Mesothelial cell of epicardium (in vitro differentiated cells): ENCODE measurements at regions not wholly inside any gene's neighbourhood (a gene's known extent, or its start where the extent isn't known, plus 50 kb on each side); places are given as distances from the start of the nearest gene placed in this dataset.
A peak's percentile ranks its signal among the peaks of the same experiment; 100 is the strongest.

Source experiments
- DNase-seq, 2 experiments: peaks; one replicate each; pipeline ENCODE4 v3.0.0; 2021; ENCODE audit warnings: low spot score in 2 of 2; ENCODE audit not compliant: unreplicated experiment in 2 of 2
- H3K27ac Mint-ChIP-seq: 2 replicates; pipeline ENCODE4 v1.8.0; 2021; ENCODE audit warnings: mixed read lengths
- H3K27me3 Mint-ChIP-seq: 2 replicates; pipeline ENCODE4 v1.8.0; 2021; ENCODE audit warnings: low read depth, mixed read lengths
- H3K36me3 Mint-ChIP-seq: 2 replicates; pipeline ENCODE4 v1.8.0; 2021; ENCODE audit warnings: mixed read lengths
- H3K4me1 Mint-ChIP-seq: 2 replicates; pipeline ENCODE4 v1.8.0; 2021; ENCODE audit warnings: mixed read lengths
- H3K4me3 Mint-ChIP-seq: 2 replicates; pipeline ENCODE4 v1.8.0; 2021; ENCODE audit warnings: mild to moderate bottlenecking, moderate library complexity, mixed read lengths
- H3K9me3 Mint-ChIP-seq: 2 replicates; pipeline ENCODE4 v1.8.0; 2021; ENCODE audit warnings: mixed read lengths
- CTCF ChIP-seq: fragments of 200-600 bp; sonication (generic); IDR thresholded peaks from one replicate; pipeline ENCODE4 v1.5.0; 2021; ENCODE audit warnings: antibody characterized with exemption; ENCODE audit not compliant: unreplicated experiment

- H3K9me3 Mint-ChIP-seq, result no peaks in the 10 kb centered on the region
- H3K4me1 Mint-ChIP-seq, result no peaks in the 10 kb centered on the region
- peaks cover 4% of the 10 kb centered on the region for H3K27me3 Mint-ChIP-seq
- no peak for DNase-seq
- H3K4me3 Mint-ChIP-seq, result no peak overlapping the region
- H3K27ac Mint-ChIP-seq, result no peak overlapping the region
- H3K36me3 Mint-ChIP-seq, result no peaks in the 10 kb centered on the region
- no peak for TF ChIP-seq CTCF
Measured at GRCh38 chr2:211068108-211068780, 511.8 kb downstream of the CPS1 start.

- Mint-ChIP-seq H3K4me1 (no peaks in the 10 kb centered on the region), H3K27ac (no peak overlapping the region), H3K9me3 (peaks cover 10% of the 10 kb centered on the region), H3K4me3 (no peak overlapping the region), H3K27me3 (peaks cover 4% of the 10 kb centered on the region), H3K36me3 (no peaks in the 10 kb centered on the region)
- no peak for TF ChIP-seq CTCF
- DNase-seq, result no peak
Measured at GRCh38 chr2:211070547-211070946, 514.1 kb downstream of the CPS1 start.

GRCh38 chr2:211077216-211077767, 520.9 kb downstream of the CPS1 start:
- no peak for DNase-seq
- Mint-ChIP-seq H3K9me3 (peaks cover 10% of the 10 kb centered on the region), H3K4me1 (no peaks in the 10 kb centered on the region), H3K4me3 (no peak overlapping the region), H3K27ac (no peak overlapping the region), H3K27me3 (peaks cover 2% of the 10 kb centered on the region), H3K36me3 (no peaks in the 10 kb centered on the region)
- TF ChIP-seq CTCF, result no peak

DNA sequence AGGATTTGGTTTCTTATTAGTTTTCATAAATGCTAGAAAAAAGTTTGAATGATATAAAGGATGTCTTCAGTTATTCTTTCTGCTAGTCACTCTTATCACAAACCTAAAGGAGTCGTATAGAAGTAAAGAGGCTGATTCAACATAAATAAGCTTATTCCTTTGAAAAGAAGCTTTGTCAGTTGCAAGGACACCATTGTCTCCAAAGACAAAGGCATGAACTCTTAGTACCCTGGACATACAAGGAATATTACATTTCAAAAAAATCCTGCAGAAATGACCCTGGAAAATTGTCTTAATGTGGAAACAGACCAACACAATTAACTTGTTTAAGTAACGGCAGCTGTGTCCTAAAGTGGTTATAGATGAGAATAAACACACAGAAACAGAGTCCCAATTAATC, 528.0 kb downstream of the CPS1 start:
- Mint-ChIP-seq H3K27me3 (peaks cover 2% of the 10 kb centered on the region), H3K4me3 (no peak overlapping the region), H3K9me3 (no peaks in the 10 kb centered on the region), H3K4me1 (peaks cover 10% of the 10 kb centered on the region), H3K27ac (no peak overlapping the region), H3K36me3 (no peaks in the 10 kb centered on the region)
- TF ChIP-seq CTCF, result no peak
- DNase-seq, result no peak

DNA sequence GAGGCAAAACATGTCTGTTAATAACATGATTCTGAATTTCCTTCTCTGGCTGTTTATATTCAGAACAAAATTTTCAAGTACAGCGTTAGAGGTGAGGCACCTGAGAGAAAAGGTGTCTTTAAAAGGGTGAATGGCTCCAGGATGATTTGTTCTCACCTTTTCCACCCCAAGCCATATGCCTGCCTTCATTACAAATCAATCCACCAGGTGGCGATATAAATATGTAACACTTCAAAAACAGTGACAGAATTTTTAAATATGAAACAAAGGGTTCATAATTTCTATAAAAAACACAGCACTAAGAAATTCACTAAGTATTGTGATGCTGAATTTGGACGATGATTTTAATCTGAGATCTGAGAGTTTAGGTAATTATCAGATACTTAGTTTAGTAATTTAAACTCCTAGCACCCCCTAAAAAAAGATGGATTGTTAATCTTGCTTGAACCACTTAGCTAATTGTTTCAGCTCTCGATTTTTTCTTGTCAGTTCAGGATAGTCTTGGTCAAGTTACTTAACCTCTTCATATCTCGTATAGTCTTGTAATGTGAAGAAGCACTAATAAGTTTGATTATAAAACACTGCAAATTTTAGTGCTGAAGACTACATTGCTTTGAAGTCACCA, 528.8 kb downstream of the CPS1 start:
- Mint-ChIP-seq H3K27ac (no peak overlapping the region), H3K36me3 (no peaks in the 10 kb centered on the region), H3K27me3 (peaks cover 2% of the 10 kb centered on the region), H3K9me3 (no peaks in the 10 kb centered on the region), H3K4me3 (no peak overlapping the region), H3K4me1 (peaks cover 10% of the 10 kb centered on the region)
- DNase-seq, result no peak
- peak; percentile 76 for TF ChIP-seq CTCF
